ENCODE measurements at regions not wholly inside any gene's neighbourhood (a gene's known extent, or its start where the extent isn't known, plus 50 kb on each side); places are given as distances from the start of the nearest gene placed in this dataset.

DNA sequence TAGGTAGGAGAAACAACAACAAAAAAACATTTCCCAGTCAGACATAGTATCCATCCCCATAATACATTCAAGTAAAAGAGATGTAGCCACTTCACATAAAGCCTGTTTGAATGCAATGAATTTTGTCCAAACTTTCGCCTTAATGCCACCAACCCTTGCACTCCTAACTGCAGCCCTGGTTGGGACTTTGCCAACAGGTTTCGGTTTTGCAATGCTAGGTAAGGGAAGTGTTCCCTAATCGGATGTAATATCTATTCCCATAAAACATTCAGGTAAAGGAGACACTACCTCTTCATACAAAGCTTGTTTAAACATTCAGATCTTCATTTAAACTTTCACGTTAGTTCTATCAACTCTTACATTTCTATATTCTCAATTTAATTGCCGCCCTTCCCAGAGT lies 336.1 kb downstream of the DRD1 start:
- DNase-seq (ENCODE audit: low read depth): no peak

DNA sequence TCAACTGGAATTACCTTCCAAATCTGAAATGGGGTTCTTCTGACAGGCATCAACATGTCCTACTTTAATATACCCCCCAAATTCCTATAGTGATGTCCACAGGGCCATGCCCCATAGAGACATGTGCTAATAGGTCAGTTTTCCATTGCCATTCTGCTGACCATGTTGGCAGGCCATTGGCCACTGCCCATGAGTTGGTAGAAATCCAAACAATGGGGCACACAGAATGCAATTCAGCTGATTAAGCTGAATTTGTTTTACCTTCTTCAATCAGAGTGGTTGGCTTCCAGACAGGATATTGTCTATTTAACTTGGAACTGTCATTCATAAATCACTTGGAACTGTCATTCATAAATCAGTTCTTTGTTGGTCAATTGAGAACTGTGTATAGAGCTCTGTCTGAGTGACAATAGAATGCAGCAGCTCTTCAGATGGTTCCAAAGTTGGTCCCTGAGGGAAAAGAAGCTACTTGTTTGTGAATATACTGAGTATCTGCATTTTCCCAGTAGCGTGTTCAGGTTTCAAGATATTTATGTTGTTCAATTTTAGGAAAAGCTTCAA lies 336.9 kb downstream of the DRD1 start:
- no peak for DNase-seq (ENCODE audit: low read depth)

DNA sequence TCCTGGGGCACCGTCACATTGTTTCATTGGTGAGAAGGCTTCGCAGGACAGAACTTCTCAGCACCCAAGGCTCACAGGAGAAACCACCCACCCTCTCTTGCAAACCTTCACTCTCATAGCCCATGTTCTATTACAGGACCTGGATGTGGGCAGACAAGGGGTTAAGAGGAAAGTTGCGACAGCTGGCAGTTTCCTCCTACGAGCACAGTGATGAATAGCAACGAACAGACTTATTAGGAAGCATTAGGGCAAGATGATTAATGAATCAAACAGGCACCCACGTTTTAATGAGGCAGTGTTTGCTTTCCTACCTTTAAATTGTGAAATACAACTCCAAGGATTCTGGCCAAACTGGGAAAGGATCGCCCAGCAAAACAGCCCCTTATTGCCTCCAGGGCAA lies 339.3 kb downstream of the DRD1 start:
- no peak for DNase-seq (ENCODE audit: low read depth)

GRCh38 chr5:175103746-175104145 lies 340.2 kb downstream of the DRD1 start:
- DNase-seq (ENCODE audit: low read depth): no peak

GRCh38 chr5:175102717-175103116 lies 341.3 kb downstream of the DRD1 start:
- no peak for DNase-seq (ENCODE audit: low read depth)

DNA sequence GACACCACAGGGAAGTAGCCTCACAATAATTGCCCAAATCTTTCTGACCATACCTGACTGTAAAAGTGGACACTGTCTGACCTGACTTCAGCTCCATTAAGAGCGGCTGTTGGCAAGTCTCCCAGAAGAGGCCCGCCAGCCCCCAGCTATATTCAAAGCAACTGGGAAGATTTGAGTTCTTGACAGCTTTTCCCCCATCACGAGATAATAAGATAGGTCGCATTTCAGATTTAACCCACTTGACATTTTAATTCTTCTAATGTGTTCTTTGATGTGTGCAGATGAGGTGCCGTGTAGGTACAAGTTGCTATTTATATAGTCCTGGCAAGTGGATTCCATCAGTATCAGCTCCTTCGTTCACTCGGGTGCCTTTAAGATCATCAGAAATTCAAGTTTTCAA lies 345.7 kb downstream of the DRD1 start:
- DNase-seq (ENCODE audit: low read depth): no peak

DNA sequence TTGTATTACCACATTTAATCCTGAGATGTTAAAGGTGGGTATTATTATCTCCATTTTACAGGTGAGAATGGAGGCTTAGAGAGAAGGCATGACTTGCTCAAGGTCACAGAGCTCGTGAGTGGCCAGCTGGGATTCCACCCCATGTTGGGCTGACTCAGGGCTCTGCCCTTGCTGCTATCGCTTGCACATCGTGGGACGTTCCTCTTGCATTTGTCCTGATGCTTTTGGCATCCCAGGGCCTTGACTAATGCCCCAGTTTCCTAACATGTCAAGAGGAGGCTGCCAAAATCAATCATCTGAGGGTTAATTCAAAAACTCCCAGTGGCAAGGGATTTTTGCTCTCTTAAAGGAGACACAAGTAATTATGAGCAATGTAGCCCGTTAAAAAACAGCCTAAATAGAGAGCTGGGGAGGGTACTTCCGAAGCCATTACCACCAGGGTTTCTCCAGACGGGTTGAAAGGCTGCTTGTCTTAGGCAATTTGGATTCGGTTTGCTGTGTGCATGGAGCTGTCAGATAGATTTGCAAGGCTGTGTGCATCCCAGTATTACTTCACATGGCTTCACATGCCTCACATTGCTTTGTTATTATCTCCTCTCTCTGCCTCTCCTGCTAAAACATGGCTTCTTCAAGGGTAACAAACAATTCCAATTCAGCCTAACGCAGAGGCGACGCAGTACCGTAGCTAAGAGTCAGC lies 347.4 kb downstream of the DRD1 start:
- DNase-seq (ENCODE audit: low read depth): no peak

GRCh38 chr5:175094461-175094860 lies 349.5 kb downstream of the DRD1 start:
- no peak for DNase-seq (ENCODE audit: low read depth)

- DNase-seq (ENCODE audit: low read depth): no peak
Measured at GRCh38 chr5:175092691-175093090, 351.3 kb downstream of the DRD1 start.

DNA sequence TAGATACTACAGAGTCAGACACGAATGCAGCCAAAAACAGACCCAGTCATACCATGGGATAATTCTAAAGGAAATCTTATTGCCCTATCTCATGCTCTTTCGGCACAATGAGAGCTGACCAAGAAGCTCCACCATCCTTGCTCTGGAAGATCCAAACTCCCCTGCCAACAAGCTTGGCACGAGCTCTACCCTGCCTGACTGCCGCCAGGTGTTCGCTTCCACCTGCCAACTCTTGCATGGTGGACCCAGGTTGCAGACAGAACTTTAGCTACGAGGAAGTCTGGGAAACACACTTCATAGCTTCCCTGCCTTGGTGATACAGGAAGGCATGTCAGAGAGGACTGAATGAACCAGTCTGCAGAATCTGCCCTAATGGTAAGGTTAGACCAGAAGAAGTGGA lies 355.0 kb downstream of the DRD1 start:
- no peak for DNase-seq (ENCODE audit: low read depth)

DNA sequence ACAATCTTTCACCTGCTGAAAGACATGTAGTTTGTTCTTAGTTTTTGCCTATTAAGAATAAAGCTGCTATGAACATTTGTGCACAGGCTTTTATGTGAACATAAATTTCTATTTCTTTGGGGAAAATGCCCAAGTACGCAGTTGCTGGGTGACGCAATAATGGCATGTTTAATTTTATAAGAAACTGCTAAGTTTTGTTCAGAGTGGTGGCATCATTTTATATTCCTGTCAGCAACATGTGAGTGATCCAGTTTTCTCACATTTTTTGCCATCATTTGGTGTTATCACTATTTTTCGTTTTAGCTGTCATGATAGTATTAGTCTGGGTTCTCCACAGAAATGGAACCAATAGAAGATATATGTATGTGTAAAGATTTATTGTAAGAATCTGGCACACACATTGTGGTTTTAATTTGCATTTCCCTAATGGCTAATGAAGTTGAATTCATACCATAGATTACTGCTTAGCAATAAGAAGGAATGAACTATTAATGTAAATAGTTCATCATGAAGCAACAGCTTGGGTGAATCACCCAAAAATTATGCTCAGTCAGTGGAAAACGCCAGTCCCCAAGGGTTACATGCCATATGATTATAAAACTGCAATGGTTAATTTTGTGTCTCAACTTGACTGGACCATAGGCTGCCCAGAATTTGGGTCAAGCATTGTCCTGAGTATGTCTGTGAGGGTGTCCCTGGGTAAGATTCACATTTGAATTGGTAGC lies 358.6 kb downstream of the MSX2 start:
- no peak for DNase-seq (ENCODE audit: low read depth)

GRCh38 chr5:175082346-175082745 lies 358.0 kb downstream of the MSX2 start:
- DNase-seq (ENCODE audit: low read depth): no peak

GRCh38 chr5:175079707-175080106 lies 355.3 kb downstream of the MSX2 start:
- DNase-seq (ENCODE audit: low read depth): no peak

GRCh38 chr5:175070283-175070682 lies 345.9 kb downstream of the MSX2 start:
- DNase-seq (ENCODE audit: low read depth): no peak

- DNase-seq (ENCODE audit: low read depth): no peak
Measured at GRCh38 chr5:175060257-175060656, 335.9 kb downstream of the MSX2 start.

- DNase-seq (ENCODE audit: low read depth): peak; percentile 4
Measured at GRCh38 chr5:175059687-175060211, 335.4 kb downstream of the MSX2 start.

DNA sequence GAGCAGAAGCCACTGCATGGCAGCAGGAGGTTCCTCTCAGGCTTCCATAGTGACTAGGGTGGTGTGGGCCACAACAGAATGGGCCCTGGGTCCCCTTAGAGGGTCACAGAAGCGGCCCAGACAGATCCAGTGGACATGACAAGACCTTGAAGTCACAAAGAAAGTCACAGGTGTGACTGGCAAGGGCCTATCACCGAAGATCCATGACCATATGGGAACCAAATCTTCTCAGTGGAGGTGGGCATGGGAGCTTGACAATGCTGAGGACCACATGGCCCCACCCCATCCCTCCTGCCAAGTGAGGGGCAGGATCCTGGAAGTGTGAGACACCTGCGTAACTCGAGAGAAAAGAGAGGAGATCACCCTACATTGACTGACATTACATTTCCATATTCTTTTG lies 332.4 kb downstream of the MSX2 start:
- DNase-seq (ENCODE audit: low read depth): no peak

DNA sequence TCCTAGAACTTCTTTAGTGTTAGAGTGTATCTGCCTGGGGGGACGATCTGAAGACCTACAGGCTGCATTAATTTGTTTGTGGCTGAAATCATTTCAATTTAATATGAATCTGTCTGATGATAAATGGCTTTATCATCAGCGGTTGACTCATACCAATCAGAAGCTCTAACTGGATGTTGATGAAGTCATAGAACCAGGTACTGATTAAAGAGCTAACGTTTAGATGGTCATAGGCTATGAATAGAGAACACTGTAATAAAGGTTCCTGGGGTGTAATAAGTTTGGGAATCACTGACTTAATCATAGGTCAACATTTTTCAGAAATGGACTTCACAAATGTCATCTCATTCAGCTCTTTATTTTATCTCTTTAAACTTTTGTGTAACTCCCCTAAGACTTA lies 329.9 kb downstream of the MSX2 start:
- DNase-seq (ENCODE audit: low read depth): no peak

DNA sequence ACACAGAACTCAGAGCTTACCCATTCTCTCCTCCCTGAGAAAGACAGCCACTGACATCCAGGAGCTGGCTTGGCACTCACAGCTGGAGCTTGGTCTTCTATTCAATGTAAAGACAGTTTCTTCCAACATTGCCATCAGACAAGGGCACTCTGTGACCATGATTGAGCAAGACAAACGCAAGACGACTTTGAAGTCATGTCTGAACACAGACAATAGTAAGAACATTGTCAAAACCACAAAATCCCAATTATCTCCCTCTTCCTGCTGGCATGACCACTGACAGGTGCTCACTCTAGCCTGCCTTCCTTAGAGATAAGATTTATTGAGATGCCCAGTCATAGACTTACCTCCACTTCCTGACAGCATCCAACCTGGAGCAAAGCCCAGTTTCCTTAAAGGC lies 328.0 kb downstream of the MSX2 start:
- no peak for DNase-seq (ENCODE audit: low read depth)

GRCh38 chr5:175047048-175047447 lies 322.7 kb downstream of the MSX2 start:
- no peak for DNase-seq (ENCODE audit: low read depth)

GRCh38 chr5:175045820-175046219 lies 321.4 kb downstream of the MSX2 start:
- no peak for DNase-seq (ENCODE audit: low read depth)

GRCh38 chr5:175037820-175038219 lies 313.4 kb downstream of the MSX2 start:
- DNase-seq (ENCODE audit: low read depth): no peak

- no peak for DNase-seq (ENCODE audit: low read depth)
Measured at GRCh38 chr5:175035882-175036533, 311.6 kb downstream of the MSX2 start.
